SK-N-SH (cell line): ENCODE measurements at regions not wholly inside any gene's neighbourhood (a gene's known extent, or its start where the extent isn't known, plus 50 kb on each side); places are given as distances from the start of the nearest gene placed in this dataset.

Source experiments
- CTCF ChIA-PET: fragments of 300-600, 350-600 bp; formaldehyde crosslinking; extraction: SDS; loops from one replicate; lab custom pipeline; 2021; lab: Yijun Ruan, JAX
- POLR2A ChIA-PET: fragments of 350-600 bp; sonication (Branson Sonifier 250); formaldehyde crosslinking; extraction: SDS; loops from one replicate; lab custom pipeline; 2020; ENCODE audit warnings: antibody characterized with exemption, inconsistent platforms; lab: Yijun Ruan, JAX
- DNase-seq: peaks from one replicate; pipeline ENCODE4 v3.0.0; 2012
- H2AFZ ChIP-seq: fragments of 200-600 bp; sonication (generic); 2 replicates; pipeline ENCODE4 v1.8.1; 2016; ENCODE audit warnings: antibody characterized with exemption, mild to moderate bottlenecking, low read depth
- H3F3A ChIP-seq: fragments of 200-600 bp; sonication (generic); replicated peaks from 2 replicates; pipeline ENCODE3; 2016; ENCODE audit warnings: antibody characterized with exemption, mild to moderate bottlenecking; ENCODE audit not compliant: insufficient read depth
- H3K27ac ChIP-seq, 2 experiments: fragments of 200-500 bp in 1 of 2; fragments of 200-600 bp in 1 of 2; sonication (Bioruptor generic) in 1 of 2; sonication (generic), shearing (Covaris generic) in 1 of 2; 2 replicates each; pipeline versions ENCODE4 v1.5.1 to v1.6.1; 2014 to 2016; ENCODE audit warnings: low read depth in 2 of 2, inconsistent platforms in 1 of 2, low read length in 1 of 2, mild to moderate bottlenecking in 1 of 2, mixed read lengths in 1 of 2
- H3K27me3 ChIP-seq: fragments of 200-600 bp; sonication (generic), shearing (Covaris generic); 2 replicates; pipeline ENCODE4 v1.6.1; 2016; ENCODE audit warnings: mixed run types; ENCODE audit not compliant: insufficient read depth
- H3K36me3 ChIP-seq, 2 experiments: fragments of 200-500 bp in 1 of 2; fragments of 200-600 bp in 1 of 2; sonication (Bioruptor generic) in 1 of 2; sonication (generic) in 1 of 2; replicated peaks in 1 of 2; 2 replicates each; pipeline versions ENCODE3 to v1.5.1; 2014 to 2016; ENCODE audit warnings: low read length in 1 of 2, mild to moderate bottlenecking in 1 of 2; ENCODE audit not compliant: insufficient read depth in 2 of 2, control insufficient read depth in 1 of 2
- H3K4me1 ChIP-seq, 2 experiments: fragments of 200-500 bp in 1 of 2; fragments of 200-600 bp in 1 of 2; sonication (Bioruptor generic) in 1 of 2; sonication (generic), shearing (Covaris generic) in 1 of 2; 2 replicates each; pipeline versions ENCODE4 v1.5.1 to v1.6.1; 2014 to 2016; ENCODE audit warnings: low read depth in 1 of 2, low read length in 1 of 2, mixed run types in 1 of 2; ENCODE audit not compliant: insufficient read depth in 2 of 2, control insufficient read depth in 1 of 2
- H3K4me2 ChIP-seq: fragments of 200-600 bp; sonication (generic), shearing (Covaris generic); 2 replicates; pipeline ENCODE4 v1.6.1; 2017; ENCODE audit warnings: mixed run types
- H3K4me3 ChIP-seq, 2 experiments: fragments of 200-500 bp in 1 of 2; fragments of 200-600 bp in 1 of 2; sonication (Bioruptor generic) in 1 of 2; sonication (generic), shearing (Covaris generic) in 1 of 2; 2 replicates each; pipeline versions ENCODE4 v1.5.1 to v1.8.1; 2014 to 2016; ENCODE audit warnings: low read depth in 2 of 2, inconsistent platforms in 1 of 2, low read length in 1 of 2, mild to moderate bottlenecking in 1 of 2, mixed read lengths in 1 of 2, moderate library complexity in 1 of 2
- H3K79me2 ChIP-seq: fragments of 200-600 bp; sonication (generic); 2 replicates; pipeline ENCODE4 v1.8.1; 2017; ENCODE audit warnings: mild to moderate bottlenecking; ENCODE audit not compliant: insufficient read depth
- H3K9ac ChIP-seq: fragments of 200-600 bp; sonication (generic); 2 replicates; pipeline ENCODE4 v1.6.1; 2017; ENCODE audit warnings: mixed run types
- H3K9me2 ChIP-seq: fragments of 200-600 bp; sonication (generic); 2 replicates; pipeline ENCODE4 v1.6.1; 2017; ENCODE audit warnings: mixed run types
- H3K9me3 ChIP-seq: fragments of 200-600 bp; sonication (generic); 2 replicates; pipeline ENCODE4 v1.6.1; 2017; ENCODE audit warnings: mixed run types, mild to moderate bottlenecking, moderate library complexity
- H4K20me1 ChIP-seq: fragments of 200-600 bp; sonication (generic); 2 replicates; pipeline ENCODE4 v1.6.1; 2017; ENCODE audit warnings: mild to moderate bottlenecking, mixed run types; ENCODE audit not compliant: insufficient read depth
- CHD2 ChIP-seq: fragments of 150-350 bp; IDR thresholded peaks from 2 replicates; pipeline ENCODE4 v1.6.1; 2018; ENCODE audit warnings: low read length; ENCODE audit not compliant: partially characterized antibody
- ELF1 ChIP-seq: IDR thresholded peaks from 2 replicates; pipeline ENCODE4 v1.4.0; 2012
- EP300 ChIP-seq, 2 experiments: IDR thresholded peaks; 2 replicates each; pipeline versions ENCODE4 v1.4.0 to v1.6.1; 2012; ENCODE audit warnings: borderline replicate concordance in 1 of 2, low read depth in 1 of 2, low read length in 1 of 2
- FOXJ3 ChIP-seq: sonication (generic); formaldehyde crosslinking; IDR thresholded peaks from 2 replicates; pipeline ENCODE4 v1.5.1; 2020; ENCODE audit warnings: mild to moderate bottlenecking, missing genetic modification reagents
- FOXM1 ChIP-seq: IDR thresholded peaks from 2 replicates; pipeline ENCODE4 v1.4.0; 2012; ENCODE audit warnings: low read depth, mild to moderate bottlenecking
- GABPA ChIP-seq: IDR thresholded peaks from 2 replicates; pipeline ENCODE4 v1.4.0; 2012; ENCODE audit warnings: low read depth, mild to moderate bottlenecking
- GATA2 ChIP-seq: sonication (generic); formaldehyde crosslinking; IDR thresholded peaks from 2 replicates; pipeline ENCODE4 v1.5.0; 2020; ENCODE audit warnings: mild to moderate bottlenecking, missing genetic modification reagents
- IRF3 ChIP-seq: fragments of 150-350 bp; IDR thresholded peaks from 2 replicates; pipeline ENCODE4 v1.6.1; 2016; ENCODE audit warnings: mild to moderate bottlenecking, low read depth, low read length
- JUND ChIP-seq: IDR thresholded peaks from 2 replicates; pipeline ENCODE4 v1.4.0; 2012
- MAX ChIP-seq: IDR thresholded peaks from 2 replicates; pipeline ENCODE4 v1.4.0; 2012; ENCODE audit warnings: low read depth
- NFIC ChIP-seq: IDR thresholded peaks from 2 replicates; pipeline ENCODE4 v1.4.0; 2012; ENCODE audit warnings: borderline replicate concordance
- NRF1 ChIP-seq: IDR thresholded peaks from 2 replicates; pipeline ENCODE4 v1.6.1; 2012; ENCODE audit warnings: low read depth, mild to moderate bottlenecking, low read length
- PBX3 ChIP-seq: IDR thresholded peaks from 2 replicates; pipeline ENCODE4; 2012
- POLR2AphosphoS5 ChIP-seq: IDR thresholded peaks from 2 replicates; pipeline ENCODE4 v1.6.1; 2012; ENCODE audit warnings: low read depth, low read length
- RCOR1 ChIP-seq: fragments of 150-350 bp; IDR thresholded peaks from 2 replicates; pipeline ENCODE4 v1.6.1; 2017; ENCODE audit warnings: antibody characterized with exemption, low read length
- REST ChIP-seq: IDR thresholded peaks from 2 replicates; pipeline ENCODE4 v1.6.1; 2012; ENCODE audit warnings: mild to moderate bottlenecking, low read depth, low read length, moderate library complexity
- RFX5 ChIP-seq: IDR thresholded peaks from 2 replicates; pipeline ENCODE4 v1.6.1; 2012; ENCODE audit warnings: mild to moderate bottlenecking, improper control_type of control experiment, low read length
- SIN3A ChIP-seq: IDR thresholded peaks from 2 replicates; pipeline ENCODE4 v1.6.1; 2012; ENCODE audit warnings: low read depth, mild to moderate bottlenecking, low read length, moderate library complexity, borderline replicate concordance
- SMC3 ChIP-seq: IDR thresholded peaks from 2 replicates; pipeline ENCODE4 v1.6.1; 2012; ENCODE audit warnings: low read depth, low read length, improper control_type of control experiment
- TAF1 ChIP-seq: IDR thresholded peaks from 2 replicates; pipeline ENCODE4 v1.6.1; 2012; ENCODE audit warnings: low read depth, mild to moderate bottlenecking, low read length, moderate library complexity, borderline replicate concordance
- TCF12 ChIP-seq: IDR thresholded peaks from 2 replicates; pipeline ENCODE4 v1.4.0; 2012
- TEAD4 ChIP-seq: IDR thresholded peaks from 2 replicates; pipeline ENCODE4 v1.4.0; 2012; ENCODE audit warnings: mild to moderate bottlenecking, borderline replicate concordance; ENCODE audit not compliant: insufficient read depth
- USF2 ChIP-seq: fragments of 150-350 bp; IDR thresholded peaks from 2 replicates; pipeline ENCODE4 v1.6.1; 2017; ENCODE audit warnings: antibody characterized with exemption, low read length, low read depth, borderline replicate concordance
- WGBS: methylation state at CpG from one replicate; pipeline ENCODE4 v1.1.6; 2017; ENCODE audit warnings: low lambda C conversion rate; 5-methylcytosine and 5-hydroxymethylcytosine counted together

- TF ChIP-seq TAF1: no peak
- no peak for TF ChIP-seq PBX3
- no peak for TF ChIP-seq USF2
- TF ChIP-seq GATA2 (CRISPR knock-in tag): no peak
- TF ChIP-seq TCF12: no peak
- no peak for TF ChIP-seq ELF1
- TF ChIP-seq NFIC: no peak
- TF ChIP-seq RFX5: no peak
Measured at GRCh38 chr5:2205596-2206226, 323.0 kb upstream of the IRX4 start (continued).

GRCh38 chr5:2205185-2205585 is 322.5 kb upstream of the IRX4 start:
- CTCF ChIA-PET: no interaction called here
- H3K36me3 ChIP-seq: no peaks in the 10 kb centered on the region
- no peaks in the 10 kb centered on the region for H4K20me1 ChIP-seq
- H3K27ac ChIP-seq: no peak overlapping the region
- no peaks in the 10 kb centered on the region for H3K9me3 ChIP-seq
- WGBS: 7% methylated on average over 14 of the region's 14 CpGs
- no peaks in the 10 kb centered on the region for H3F3A ChIP-seq
- no peak overlapping the region for H2AFZ ChIP-seq
- no peaks in the 10 kb centered on the region for H3K4me1 ChIP-seq
- H3K27me3 ChIP-seq: peaks cover 55% of the 10 kb centered on the region
- no peak for DNase-seq
- H3K9me2 ChIP-seq: no peaks in the 10 kb centered on the region
- no peak for TF ChIP-seq FOXJ3 (CRISPR knock-in tag)
- no peak for TF ChIP-seq NRF1
- TF ChIP-seq JUND: no peak
- TF ChIP-seq IRF3: no peak
- no peak for TF ChIP-seq ELF1
- TF ChIP-seq TEAD4: no peak
- TF ChIP-seq SIN3A: no peak
- no peak for TF ChIP-seq GATA2 (CRISPR knock-in tag)
- TF ChIP-seq RCOR1: no peak
- no peak for TF ChIP-seq POLR2AphosphoS5
- TF ChIP-seq EP300 (IDR thresholded peaks at IDR 0.05; ENCODE audit: borderline replicate concordance in 1 of 2, low read depth in 1 of 2, low read length in 1 of 2): no peak
- TF ChIP-seq GABPA: no peak
- TF ChIP-seq CHD2: no peak
- no peak for TF ChIP-seq REST
- no peak for TF ChIP-seq MAX
- no peak for TF ChIP-seq SMC3
- TF ChIP-seq FOXM1: no peak
- H3K79me2 ChIP-seq: no peaks in the 10 kb centered on the region
- POLR2A ChIA-PET: no interaction called here
- H3K4me3 ChIP-seq: no peak overlapping the region
- no peak overlapping the region for H3K4me2 ChIP-seq
- no peak overlapping the region for H3K9ac ChIP-seq
